Urothelium cell line (cell line): ENCODE measurements at regions not wholly inside any gene's neighbourhood (a gene's known extent, or its start where the extent isn't known, plus 50 kb on each side); places are given as distances from the start of the nearest gene placed in this dataset.
"Not testable (repeated sequence)": the region's sequence is repeated elsewhere in the genome, so short reads cannot be mapped to it uniquely, and the experiment has no call there.

Experiments used
- DNase-seq: peaks from one replicate; pipeline ENCODE4 v3.0.0; 2011; ENCODE audit warnings: low spot score, mixed read lengths
- FAIRE-seq: peaks from 2 replicates; lab custom pipeline; 2011; peaks lifted over from hg19 to GRCh38; lab: Jason Lieb, UNC

GRCh38 chr4:45292844-45293243 lies 566.5 kb upstream of the GNPDA2 start:
- FAIRE-seq (no peak), DNase-seq (no peak)

- DNase-seq (no peak), FAIRE-seq (no peak)
These were observed 558.2 kb upstream of the GNPDA2 start for GRCh38 chr4:45284400-45285085.

GRCh38 chr4:45283352-45283751 lies 557.0 kb upstream of the GNPDA2 start:
- DNase-seq, result no peak
- peak; percentile 5 for FAIRE-seq

GRCh38 chr4:45280121-45280520 lies 553.8 kb upstream of the GNPDA2 start:
- FAIRE-seq (no peak), DNase-seq (no peak)

- FAIRE-seq (no peak), DNase-seq (no peak)
These were observed 549.5 kb upstream of the GNPDA2 start for GRCh38 chr4:45275862-45276261.

GRCh38 chr4:45248106-45248505 lies 521.8 kb upstream of the GNPDA2 start:
- FAIRE-seq, result not testable (repeated sequence)

GRCh38 chr4:45241976-45242375 lies 515.6 kb upstream of the GNPDA2 start:
- FAIRE-seq (no peak), DNase-seq (no peak)

More at GRCh38 chr4:45248106-45248505, 521.8 kb upstream of the GNPDA2 start:
- DNase-seq, result not testable (repeated sequence)

- FAIRE-seq (no peak), DNase-seq (no peak)
These were observed 502.9 kb upstream of the GNPDA2 start for GRCh38 chr4:45229206-45229605.

GRCh38 chr4:45215976-45216542 lies 489.7 kb upstream of the GNPDA2 start:
- FAIRE-seq, result no peak
- no peak for DNase-seq

- not testable (repeated sequence) for DNase-seq, FAIRE-seq
These were observed 482.1 kb upstream of the GNPDA2 start for GRCh38 chr4:45208476-45208875.

- DNase-seq, FAIRE-seq: not testable (repeated sequence)
These were observed 481.5 kb upstream of the GNPDA2 start for GRCh38 chr4:45207864-45208331.

- not testable (repeated sequence) for FAIRE-seq, DNase-seq
These were observed 481.0 kb upstream of the GNPDA2 start for GRCh38 chr4:45207241-45207863.

GRCh38 chr4:45199736-45200135 lies 473.4 kb upstream of the GNPDA2 start:
- FAIRE-seq (peak; percentile 83), DNase-seq (no peak)

- no peak for FAIRE-seq
These were observed 462.1 kb upstream of the GNPDA2 start for GRCh38 chr4:45188501-45188900.

GRCh38 chr4:45186249-45186648 lies 459.9 kb upstream of the GNPDA2 start:
- DNase-seq, result peak; percentile 13
- no peak for FAIRE-seq

More at GRCh38 chr4:45188501-45188900, 462.1 kb upstream of the GNPDA2 start:
- DNase-seq, result no peak

- no peak for FAIRE-seq
- DNase-seq, result no peak
These were observed 457.5 kb upstream of the GNPDA2 start for GRCh38 chr4:45183905-45184304.

- no peak for DNase-seq
These were observed 446.3 kb upstream of the GNPDA2 start for GRCh38 chr4:45172636-45173035.

GRCh38 chr4:45160951-45161350 lies 434.6 kb upstream of the GNPDA2 start:
- FAIRE-seq (no peak), DNase-seq (no peak)

More at GRCh38 chr4:45172636-45173035, 446.3 kb upstream of the GNPDA2 start:
- FAIRE-seq, result no peak

GRCh38 chr4:45155081-45155777 lies 428.9 kb upstream of the GNPDA2 start:
- peak; percentile 11 for DNase-seq
- FAIRE-seq, result no peak

- DNase-seq (peak; percentile 18), FAIRE-seq (no peak)
These were observed 421.5 kb upstream of the GNPDA2 start for GRCh38 chr4:45147866-45148265.

- DNase-seq (no peak), FAIRE-seq (no peak)
These were observed 404.7 kb upstream of the GNPDA2 start for GRCh38 chr4:45131020-45131419.
